WERI-Rb-1 (cell line): ENCODE measurements at regions not wholly inside any gene's neighbourhood (a gene's known extent, or its start where the extent isn't known, plus 50 kb on each side); places are given as distances from the start of the nearest gene placed in this dataset.

Source experiments
- DNase-seq: peaks from one replicate; pipeline ENCODE4 v3.0.0-alpha.2; 2020
- H3K27ac ChIP-seq: fragments of 250-450 bp; sonication (Bioruptor Pico); 2 replicates; pipeline ENCODE4 v1.5.1; 2020; ENCODE audit warnings: mild to moderate bottlenecking, moderate library complexity
- H3K27me3 ChIP-seq: fragments of 250-450 bp; sonication (Bioruptor Pico); 2 replicates; pipeline ENCODE4 v1.5.1; 2021; ENCODE audit warnings: mild to moderate bottlenecking, low read depth, moderate library complexity; ENCODE audit not compliant: insufficient read depth, severe bottlenecking
- H3K36me3 ChIP-seq: fragments of 250-450 bp; sonication (Bioruptor Pico); 2 replicates; pipeline ENCODE4 v1.5.1; 2020; ENCODE audit warnings: mild to moderate bottlenecking, moderate library complexity
- H3K4me3 ChIP-seq: 2 replicates; pipeline ENCODE4 v1.5.1; 2011; ENCODE audit warnings: low read depth, mild to moderate bottlenecking, control low read depth, low read length
- H3K9me3 ChIP-seq: fragments of 250-450 bp; sonication (Bioruptor Pico); 2 replicates; pipeline ENCODE4 v1.5.1; 2021; ENCODE audit warnings: mild to moderate bottlenecking, moderate library complexity; ENCODE audit not compliant: severe bottlenecking
- TF ChIP-seq, protein P1 (sequence below): IDR thresholded peaks from 2 replicates; pipeline ENCODE4 v1.5.1; 2011; ENCODE audit warnings: low read depth, mild to moderate bottlenecking, control low read depth, inconsistent platforms, low read length

DNA sequence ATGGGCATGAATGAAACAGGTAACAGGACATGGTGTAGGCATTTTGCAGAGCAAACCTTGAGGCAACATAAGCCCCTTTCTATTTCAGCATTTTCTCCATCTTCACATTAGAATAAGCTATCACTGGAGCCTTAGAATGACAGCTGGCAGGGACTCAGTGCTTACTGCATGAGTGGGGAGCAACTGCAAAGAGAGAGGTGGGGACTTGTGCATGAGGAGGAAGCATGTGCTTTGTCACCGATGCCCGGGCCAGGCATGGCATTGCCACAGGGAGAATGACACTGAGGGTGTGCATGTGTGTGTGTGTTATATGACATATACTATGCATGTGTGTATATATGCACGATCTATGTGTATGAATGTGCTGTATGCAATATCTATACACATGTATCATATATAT is 258.2 kb upstream of the RAB6C start:
- DNase-seq = no peak
- H3K4me3 ChIP-seq = no peak overlapping the region
- TF ChIP-seq, protein P1, sequence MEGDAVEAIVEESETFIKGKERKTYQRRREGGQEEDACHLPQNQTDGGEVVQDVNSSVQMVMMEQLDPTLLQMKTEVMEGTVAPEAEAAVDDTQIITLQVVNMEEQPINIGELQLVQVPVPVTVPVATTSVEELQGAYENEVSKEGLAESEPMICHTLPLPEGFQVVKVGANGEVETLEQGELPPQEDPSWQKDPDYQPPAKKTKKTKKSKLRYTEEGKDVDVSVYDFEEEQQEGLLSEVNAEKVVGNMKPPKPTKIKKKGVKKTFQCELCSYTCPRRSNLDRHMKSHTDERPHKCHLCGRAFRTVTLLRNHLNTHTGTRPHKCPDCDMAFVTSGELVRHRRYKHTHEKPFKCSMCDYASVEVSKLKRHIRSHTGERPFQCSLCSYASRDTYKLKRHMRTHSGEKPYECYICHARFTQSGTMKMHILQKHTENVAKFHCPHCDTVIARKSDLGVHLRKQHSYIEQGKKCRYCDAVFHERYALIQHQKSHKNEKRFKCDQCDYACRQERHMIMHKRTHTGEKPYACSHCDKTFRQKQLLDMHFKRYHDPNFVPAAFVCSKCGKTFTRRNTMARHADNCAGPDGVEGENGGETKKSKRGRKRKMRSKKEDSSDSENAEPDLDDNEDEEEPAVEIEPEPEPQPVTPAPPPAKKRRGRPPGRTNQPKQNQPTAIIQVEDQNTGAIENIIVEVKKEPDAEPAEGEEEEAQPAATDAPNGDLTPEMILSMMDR = no peak
- H3K27ac ChIP-seq = no peak overlapping the region
- H3K36me3 ChIP-seq = no peaks in the 10 kb centered on the region
- no peaks in the 10 kb centered on the region for H3K9me3 ChIP-seq
- peaks cover 9% of the 10 kb centered on the region for H3K27me3 ChIP-seq

DNA sequence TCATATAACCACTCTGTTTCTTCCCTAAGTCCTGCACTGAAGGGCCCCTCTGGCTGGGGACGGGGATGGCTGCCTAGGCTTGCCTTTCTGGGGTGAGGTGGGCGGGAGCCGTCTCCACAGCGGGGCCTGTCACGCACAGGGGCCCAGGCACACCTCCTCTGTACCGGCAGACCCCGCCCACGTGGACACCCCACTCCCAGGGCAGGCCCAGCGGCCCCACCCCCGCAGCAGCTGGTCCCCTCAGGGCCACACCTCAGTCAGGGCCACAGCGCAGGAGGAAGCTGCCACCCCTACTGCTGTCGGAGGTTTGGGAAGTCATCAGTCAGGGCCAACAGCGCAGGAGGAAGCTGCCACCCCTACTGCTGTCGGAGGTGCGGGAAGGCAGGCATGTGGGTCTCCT is 257.6 kb upstream of the RAB6C start:
- no peak for DNase-seq
- TF ChIP-seq, protein P1 = no peak
- Histone ChIP-seq H3K4me3 (no peak overlapping the region), H3K9me3 (no peaks in the 10 kb centered on the region), H3K36me3 (no peaks in the 10 kb centered on the region), H3K27ac (no peak overlapping the region), H3K27me3 (peaks cover 6% of the 10 kb centered on the region)

DNA sequence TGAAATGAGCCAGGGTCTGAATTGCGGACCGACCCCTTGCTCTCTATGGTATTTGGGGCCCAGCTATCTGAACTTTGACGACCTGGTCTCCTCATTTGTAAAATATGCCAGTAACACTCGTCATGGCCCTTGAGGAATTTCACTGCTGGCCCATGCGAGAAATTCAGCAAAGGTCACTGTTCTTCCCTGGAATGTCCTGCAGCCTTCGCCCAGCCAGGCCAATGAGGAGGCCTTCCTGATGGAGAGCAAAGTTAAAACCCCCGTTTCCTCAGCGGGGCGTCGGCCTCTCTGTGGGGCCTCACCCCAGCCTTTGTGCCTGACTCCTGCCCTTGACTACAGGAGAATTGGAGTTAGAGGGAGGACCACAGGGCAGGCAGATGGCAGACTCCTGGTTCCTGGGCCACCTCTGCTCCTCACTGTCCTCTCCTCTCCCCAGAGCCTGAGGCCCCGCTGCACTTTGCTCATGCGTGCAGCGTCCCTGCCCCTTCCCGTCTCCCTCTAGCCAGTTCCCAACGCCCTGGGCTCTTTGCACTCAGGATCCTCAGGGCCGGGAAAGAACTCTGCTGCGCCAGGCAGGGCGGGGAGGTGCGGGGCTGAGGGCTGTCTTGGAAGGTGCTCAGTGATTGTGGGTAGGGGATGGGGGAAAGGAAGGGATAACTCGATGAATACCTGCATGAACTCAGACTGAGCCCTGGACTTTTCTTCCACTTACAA is 257.0 kb upstream of the RAB6C start:
- Histone ChIP-seq H3K27ac (no peak overlapping the region), H3K4me3 (no peak overlapping the region), H3K36me3 (no peaks in the 10 kb centered on the region), H3K27me3 (peaks cover 6% of the 10 kb centered on the region), H3K9me3 (no peaks in the 10 kb centered on the region)
- no peak for DNase-seq
- TF ChIP-seq, protein P1 = no peak

DNA sequence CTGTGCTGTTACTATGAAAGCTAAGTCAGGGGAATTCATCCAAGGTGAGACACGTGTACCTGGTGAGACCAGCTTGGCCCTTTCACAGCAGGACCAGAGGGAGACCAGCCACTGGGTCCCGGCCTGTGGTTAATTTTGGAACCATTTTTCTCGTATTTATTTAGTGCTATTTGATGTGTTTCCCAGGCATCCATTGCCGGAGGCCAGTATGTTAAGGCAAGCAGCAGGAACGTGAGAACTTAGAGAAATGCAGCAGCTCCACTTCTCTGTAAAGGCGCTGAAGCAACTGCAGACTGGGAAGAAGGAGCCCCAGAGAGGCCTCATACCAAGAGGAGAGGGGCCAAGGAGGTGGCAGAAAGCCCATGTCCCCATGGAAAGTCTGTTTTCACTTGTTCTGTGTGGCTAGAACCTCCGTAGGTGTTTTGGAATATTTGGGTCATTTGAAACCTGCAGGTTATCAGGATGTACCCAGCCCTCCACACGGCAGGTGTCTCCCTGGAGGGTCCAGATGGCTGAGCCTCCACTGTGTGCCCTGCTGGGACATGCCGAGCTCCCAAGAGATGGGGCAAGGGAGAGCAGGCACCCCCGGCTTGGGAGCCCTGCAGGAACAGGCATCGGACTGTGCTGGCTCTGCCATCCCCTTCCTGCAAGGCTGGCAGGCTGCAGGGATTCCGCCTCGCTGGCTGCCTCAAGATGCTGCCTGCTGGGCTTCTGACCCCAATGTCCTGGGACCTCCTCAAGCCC is 256.0 kb upstream of the RAB6C start:
- Histone ChIP-seq H3K36me3 (no peaks in the 10 kb centered on the region), H3K27ac (no peak overlapping the region), H3K27me3 (peaks cover 3% of the 10 kb centered on the region), H3K9me3 (no peaks in the 10 kb centered on the region), H3K4me3 (no peak overlapping the region)
- TF ChIP-seq, protein P1 = no peak
- DNase-seq = no peak

DNA sequence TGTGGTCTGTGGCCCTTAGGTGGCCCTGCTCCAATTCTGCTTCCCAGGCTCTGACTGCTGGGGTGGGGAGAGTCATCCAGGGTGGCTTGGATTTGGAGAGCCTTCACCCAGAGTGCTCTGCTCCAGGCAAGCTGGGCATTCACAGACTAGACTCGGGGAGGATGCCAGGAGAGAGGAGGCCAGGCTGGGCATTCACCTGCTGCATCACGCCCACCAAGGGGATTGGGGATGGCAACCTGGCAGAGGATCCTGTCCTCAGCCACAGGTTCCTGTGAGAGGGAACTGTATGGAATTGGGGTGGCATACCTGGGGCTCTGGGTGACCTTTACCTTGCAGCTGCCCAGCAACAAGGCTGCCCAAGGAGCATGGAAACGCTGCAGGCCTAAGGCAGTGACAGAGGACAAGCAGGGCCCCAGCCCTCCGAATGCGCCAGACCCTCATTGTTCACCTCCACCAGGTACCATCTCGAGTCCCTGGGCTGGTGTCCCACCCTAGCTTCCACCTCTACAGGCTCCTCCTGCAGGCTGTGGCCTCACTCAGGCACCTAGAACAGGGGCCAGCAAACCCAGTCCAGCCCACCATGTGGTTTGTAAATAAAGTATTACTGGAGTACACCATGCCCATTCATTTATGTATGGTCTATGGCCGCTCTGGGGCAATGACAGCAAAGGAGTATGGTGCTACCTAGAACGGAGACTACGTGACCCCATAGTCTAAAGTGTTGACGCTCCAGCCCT is 255.3 kb upstream of the RAB6C start:
- DNase-seq = no peak
- Histone ChIP-seq H3K27me3 (no peaks in the 10 kb centered on the region), H3K4me3 (no peak overlapping the region), H3K9me3 (no peaks in the 10 kb centered on the region), H3K27ac (no peak overlapping the region), H3K36me3 (no peaks in the 10 kb centered on the region)
- TF ChIP-seq, protein P1 = no peak
